OCI-LY7 (cell line): ENCODE measurements at regions not wholly inside any gene's neighbourhood (a gene's known extent, or its start where the extent isn't known, plus 50 kb on each side); places are given as distances from the start of the nearest gene placed in this dataset.

Experiments
- BruUV-seq: library from RNA; stranded (reverse); fragments of 400-500 nt; replicated peaks from 2 replicates; lab custom pipeline; 2021; lab: Mats Ljungman, UMichigan
- CTCF ChIA-PET: fragments of 300-600 bp; sonication (Branson Sonifier 250); formaldehyde crosslinking; loops from one replicate; lab custom pipeline; 2022; ENCODE audit warnings: antibody characterized with exemption; ENCODE audit not compliant: unreplicated experiment; lab: Charles Lee
- POLR2A ChIA-PET: fragments of 300-600 bp; sonication (Branson Sonifier 250); formaldehyde crosslinking; loops from one replicate; lab custom pipeline; 2022; ENCODE audit warnings: antibody characterized with exemption; lab: Charles Lee
- DNase-seq: peaks from one replicate; pipeline ENCODE4 v3.0.0-alpha.2; 2015; ENCODE audit warnings: low spot score
- H2AFZ ChIP-seq: fragments of 200-600 bp; sonication (generic), shearing (Covaris generic); 2 replicates; pipeline ENCODE4 v1.6.1; 2014; ENCODE audit warnings: mild to moderate bottlenecking, antibody characterized with exemption, low read length, moderate library complexity
- H3K27ac ChIP-seq: fragments of 200-600 bp; sonication (generic); 2 replicates; pipeline ENCODE4 v1.5.1; 2014; ENCODE audit warnings: mixed run types, low read depth, mild to moderate bottlenecking, moderate library complexity, low read length, inconsistent platforms; ENCODE audit not compliant: poor library complexity, severe bottlenecking
- H3K36me3 ChIP-seq: fragments of 200-600 bp; sonication (generic); 2 replicates; pipeline ENCODE4 v1.6.1; 2014; ENCODE audit warnings: mild to moderate bottlenecking, antibody characterized with exemption, low read length, moderate library complexity, mixed read lengths; ENCODE audit not compliant: insufficient read depth
- H3K4me1 ChIP-seq: fragments of 200-600 bp; sonication (generic); 2 replicates; pipeline ENCODE4 v1.5.1; 2014; ENCODE audit warnings: mild to moderate bottlenecking, low read length; ENCODE audit not compliant: insufficient read depth, poor library complexity, severe bottlenecking
- H3K4me2 ChIP-seq: fragments of 200-600 bp; sonication (generic); 2 replicates; pipeline ENCODE4 v1.6.1; 2014; ENCODE audit warnings: mild to moderate bottlenecking, low read length
- H3K4me3 ChIP-seq: fragments of 200-600 bp; sonication (generic); 2 replicates; pipeline ENCODE4 v1.5.1; 2014; ENCODE audit warnings: mild to moderate bottlenecking, low read depth, low read length; ENCODE audit not compliant: poor library complexity, severe bottlenecking
- H3K79me2 ChIP-seq: fragments of 200-600 bp; sonication (generic); 2 replicates; pipeline ENCODE4 v1.6.1; 2016; ENCODE audit warnings: low read depth, mild to moderate bottlenecking, low read length, moderate library complexity, mixed read lengths; ENCODE audit not compliant: insufficient read depth
- H3K9me2 ChIP-seq: fragments of 200-600 bp; sonication (generic); 2 replicates; pipeline ENCODE4 v1.6.1; 2016; ENCODE audit warnings: mild to moderate bottlenecking, low read length, mixed read lengths; ENCODE audit not compliant: insufficient read depth
- H3K9me3 ChIP-seq: fragments of 200-600 bp; sonication (generic); 2 replicates; pipeline ENCODE4 v1.6.1; 2014; ENCODE audit warnings: mild to moderate bottlenecking, mixed run types, low read length, mixed read lengths
- H4K20me1 ChIP-seq: fragments of 200-600 bp; sonication (generic); 2 replicates; pipeline ENCODE4 v1.6.1; 2014; ENCODE audit warnings: mild to moderate bottlenecking, antibody characterized with exemption, low read length, moderate library complexity, mixed read lengths; ENCODE audit not compliant: insufficient read depth
- CTCF ChIP-seq: fragments of 200-600 bp; sonication (generic); conservative IDR thresholded peaks from 2 replicates; pipeline ENCODE4 v1.5.1; 2014; ENCODE audit warnings: mild to moderate bottlenecking, antibody characterized with exemption, low read length, moderate library complexity, mixed read lengths
- EZH2phosphoT487 ChIP-seq: fragments of 200-600 bp; sonication (generic); IDR thresholded peaks from 2 replicates; pipeline ENCODE4 v1.6.1; 2018; ENCODE audit warnings: low read depth, borderline replicate concordance, mild to moderate bottlenecking, mixed run types, antibody characterized with exemption, low read length, moderate library complexity, mixed read lengths
- intact Hi-C: fragments of 100-400 bp; cut with micrococcal nuclease; formaldehyde crosslinking; loops from one replicate; pipeline ENCODE4 v1.10.0; 2022; ENCODE audit not compliant: unreplicated experiment

GRCh38 chr18:61637905-61638595 lies 254.8 kb downstream of the RNF152 start:
- TF ChIP-seq EZH2phosphoT487: no peak
- no peak for TF ChIP-seq CTCF
- no peak overlapping the region for H3K27ac ChIP-seq
- H3K79me2 ChIP-seq: no peaks in the 10 kb centered on the region
- no peaks in the 10 kb centered on the region for H3K4me1 ChIP-seq
- no peaks in the 10 kb centered on the region for H3K9me2 ChIP-seq
- no peak overlapping the region for H2AFZ ChIP-seq
- ChIA-PET POLR2A (no interaction called here), CTCF (no interaction called here)
- BruUV-seq: no TSS peak
- intact Hi-C loops: loop anchor here (10.0 kb wide), 1 partner anchor 267 kb away; no protein-coding TSS in a partner anchor
- H4K20me1 ChIP-seq: no peaks in the 10 kb centered on the region
- no peaks in the 10 kb centered on the region for H3K9me3 ChIP-seq
- H3K36me3 ChIP-seq: no peaks in the 10 kb centered on the region
- H3K4me2 ChIP-seq: no peak overlapping the region
- no peak for DNase-seq
- no peak overlapping the region for H3K4me3 ChIP-seq

GRCh38 chr18:61637319-61637718 lies 255.5 kb downstream of the RNF152 start:
- Histone ChIP-seq H4K20me1 (no peaks in the 10 kb centered on the region), H3K4me3 (no peak overlapping the region), H3K9me2 (no peaks in the 10 kb centered on the region), H3K27ac (no peak overlapping the region), H3K4me2 (no peak overlapping the region), H3K79me2 (no peaks in the 10 kb centered on the region), H3K4me1 (no peaks in the 10 kb centered on the region), H2AFZ (no peak overlapping the region), H3K9me3 (no peaks in the 10 kb centered on the region), H3K36me3 (no peaks in the 10 kb centered on the region)
- POLR2A ChIA-PET: no interaction called here
- intact Hi-C loops: loop anchor here (10.0 kb wide), 1 partner anchor 267 kb away; no protein-coding TSS in a partner anchor
- BruUV-seq: no TSS peak
- CTCF ChIA-PET: no interaction called here
- TF ChIP-seq EZH2phosphoT487: no peak
- TF ChIP-seq CTCF: no peak
- DNase-seq: no peak

- Histone ChIP-seq H3K9me3 (no peaks in the 10 kb centered on the region), H3K4me3 (no peak overlapping the region), H3K79me2 (no peaks in the 10 kb centered on the region), H3K4me1 (no peaks in the 10 kb centered on the region), H4K20me1 (no peaks in the 10 kb centered on the region), H3K4me2 (no peak overlapping the region), H2AFZ (no peak overlapping the region), H3K9me2 (no peaks in the 10 kb centered on the region), H3K27ac (no peak overlapping the region), H3K36me3 (no peaks in the 10 kb centered on the region)
- ChIA-PET POLR2A (no interaction called here), CTCF (no interaction called here)
- BruUV-seq: no TSS peak
- no peak for TF ChIP-seq EZH2phosphoT487
- TF ChIP-seq CTCF: peak; percentile 77
- intact Hi-C loops: loop anchor here (1.0 to 10.0 kb wide), 2 partner anchors 269 to 495 kb away; no protein-coding TSS in a partner anchor
- DNase-seq: peak; percentile 31
Measured at GRCh38 chr18:61635901-61636528, 256.8 kb downstream of the RNF152 start.
